Lower leg skin (tissue), 4 donors: ENCODE measurements at regions not wholly inside any gene's neighbourhood (a gene's known extent, or its start where the extent isn't known, plus 50 kb on each side); places are given as distances from the start of the nearest gene placed in this dataset.

ENCODE experiments used
- DNase-seq, 2 donors: peaks; one replicate each; pipeline ENCODE4 v3.0.0-alpha.2; 2019; ENCODE audit warnings: low spot score in 2 of 2
- H3K4me3 ChIP-seq: fragments of 200-600 bp; sonication (generic); 2 replicates; pipeline ENCODE4 v1.5.1; 2017; ENCODE audit warnings: mild to moderate bottlenecking, low read depth; ENCODE audit not compliant: poor library complexity, severe bottlenecking
- POLR2A ChIP-seq, 2 donors: fragments of 450-650 bp; IDR thresholded peaks; one replicate each; pipeline ENCODE4 v1.6.1; 2016 to 2017; ENCODE audit warnings: antibody characterized with exemption in 2 of 2, mild to moderate bottlenecking in 1 of 2, moderate library complexity in 1 of 2
- WGBS, 2 donors: methylation state at CpG; one replicate each; pipeline ENCODE4 v1.1.5; 2018; 5-methylcytosine and 5-hydroxymethylcytosine counted together
- intact Hi-C: fragments of 100-400 bp; cut with DNase I; formaldehyde crosslinking; loops from one replicate; pipeline ENCODE4 v1.15.0; 2023; ENCODE audit warnings: low total_unique reads
- TF ChIP-seq, protein P1 (sequence below), 3 donors: fragments of 450-650 bp; IDR thresholded peaks; one replicate each; pipeline ENCODE4 v1.5.1; 2016; ENCODE audit warnings: antibody characterized with exemption in 3 of 3, mild to moderate bottlenecking in 3 of 3, moderate library complexity in 2 of 3

DNA sequence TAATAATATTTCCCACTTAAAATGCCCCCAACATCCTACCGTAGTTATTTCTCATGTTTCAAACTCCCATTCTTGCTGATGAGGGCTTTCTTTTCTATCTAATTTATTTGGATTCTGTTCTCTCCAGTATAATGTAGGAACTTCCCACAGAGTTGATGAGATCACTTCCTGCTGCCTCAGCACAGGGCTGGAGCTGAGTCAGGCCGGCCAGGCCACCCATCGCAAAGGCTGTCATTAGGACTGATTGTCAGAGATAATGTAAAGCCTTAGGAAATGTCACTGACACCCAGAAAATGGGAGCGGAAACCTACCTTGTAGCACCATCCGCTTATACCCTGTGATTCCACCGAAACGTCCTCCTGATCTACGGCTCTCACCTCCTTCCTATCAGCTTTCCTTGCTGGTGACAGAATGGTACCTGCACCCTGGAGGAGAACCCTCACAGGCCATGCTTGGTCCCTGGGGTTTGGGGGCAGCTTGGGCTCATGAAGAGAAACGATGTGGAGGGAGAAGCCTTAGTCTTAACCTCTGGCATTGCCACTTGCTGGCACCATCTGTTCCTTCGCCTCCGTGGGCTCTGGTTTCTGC is 672.8 kb upstream of the ID2 start:
- intact Hi-C loops = no loop called here
- no peak for TF ChIP-seq POLR2A (IDR thresholded peaks at IDR 0.05)
- TF ChIP-seq, protein P1, sequence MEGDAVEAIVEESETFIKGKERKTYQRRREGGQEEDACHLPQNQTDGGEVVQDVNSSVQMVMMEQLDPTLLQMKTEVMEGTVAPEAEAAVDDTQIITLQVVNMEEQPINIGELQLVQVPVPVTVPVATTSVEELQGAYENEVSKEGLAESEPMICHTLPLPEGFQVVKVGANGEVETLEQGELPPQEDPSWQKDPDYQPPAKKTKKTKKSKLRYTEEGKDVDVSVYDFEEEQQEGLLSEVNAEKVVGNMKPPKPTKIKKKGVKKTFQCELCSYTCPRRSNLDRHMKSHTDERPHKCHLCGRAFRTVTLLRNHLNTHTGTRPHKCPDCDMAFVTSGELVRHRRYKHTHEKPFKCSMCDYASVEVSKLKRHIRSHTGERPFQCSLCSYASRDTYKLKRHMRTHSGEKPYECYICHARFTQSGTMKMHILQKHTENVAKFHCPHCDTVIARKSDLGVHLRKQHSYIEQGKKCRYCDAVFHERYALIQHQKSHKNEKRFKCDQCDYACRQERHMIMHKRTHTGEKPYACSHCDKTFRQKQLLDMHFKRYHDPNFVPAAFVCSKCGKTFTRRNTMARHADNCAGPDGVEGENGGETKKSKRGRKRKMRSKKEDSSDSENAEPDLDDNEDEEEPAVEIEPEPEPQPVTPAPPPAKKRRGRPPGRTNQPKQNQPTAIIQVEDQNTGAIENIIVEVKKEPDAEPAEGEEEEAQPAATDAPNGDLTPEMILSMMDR (IDR thresholded peaks at IDR 0.05) = no peak
- no peak for DNase-seq
- 86 to 87% methylated on average over 11 of the region's 11 CpGs for WGBS, 2 donors
- H3K4me3 ChIP-seq = no peak overlapping the region

- intact Hi-C loops = no loop called here
- TF ChIP-seq, protein P1 (IDR thresholded peaks at IDR 0.05) = no peak
- no peak for TF ChIP-seq POLR2A (IDR thresholded peaks at IDR 0.05)
- WGBS, 2 donors = 79 to 80% methylated on average over 7 of the region's 7 CpGs
- DNase-seq = peak in 1 of 2 donors; percentile 54
- H3K4me3 ChIP-seq = no peak overlapping the region
Measured at GRCh38 chr2:8015848-8016600, 665.8 kb upstream of the ID2 start.

DNA sequence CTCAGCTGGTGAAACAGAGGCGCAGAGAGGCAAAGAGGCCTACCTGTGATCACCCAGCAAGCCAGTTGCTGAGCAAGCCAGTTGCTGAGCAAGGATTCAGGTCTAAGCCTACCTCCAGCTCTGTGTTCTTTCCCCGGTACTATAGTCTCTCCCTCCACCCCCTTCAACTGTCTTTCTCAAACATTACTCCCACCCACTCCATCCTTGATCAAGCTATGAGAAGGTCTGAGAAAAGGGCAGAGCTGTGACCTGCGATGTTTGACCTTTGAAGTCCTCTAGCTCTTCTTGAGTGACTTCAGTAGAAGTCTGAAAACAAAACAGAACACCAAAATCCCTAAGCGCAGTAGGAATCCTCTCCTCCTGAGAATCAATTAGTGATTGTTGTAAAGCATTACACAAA is 665.2 kb upstream of the ID2 start:
- DNase-seq = no peak
- H3K4me3 ChIP-seq = no peak overlapping the region
- intact Hi-C loops = no loop called here
- 99 to 100% methylated on average over 4 of the region's 4 CpGs for whole genome bisulfite sequencing, 2 donors
- TF ChIP-seq, protein P1 (IDR thresholded peaks at IDR 0.05) = no peak
- no peak for TF ChIP-seq POLR2A (IDR thresholded peaks at IDR 0.05)

DNA sequence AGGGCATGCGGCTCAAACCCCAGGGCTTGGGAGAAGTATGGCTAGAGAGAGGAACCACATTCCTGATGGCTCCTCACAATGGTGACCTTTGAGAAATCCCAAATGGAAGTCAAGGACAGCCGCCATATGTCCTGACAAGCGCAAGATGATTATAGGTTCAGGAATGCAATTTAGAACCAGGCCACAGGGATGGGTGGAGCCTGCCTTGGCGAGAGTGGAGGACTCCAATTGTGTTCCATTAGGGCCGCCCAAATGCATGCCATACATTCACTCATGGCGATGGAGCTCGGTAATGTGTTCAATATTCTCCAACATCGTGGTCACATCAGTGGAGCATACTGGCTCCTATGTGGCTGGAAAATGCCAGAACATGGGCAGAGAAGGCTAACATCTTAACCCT is 662.9 kb upstream of the ID2 start:
- no peak overlapping the region for H3K4me3 ChIP-seq
- DNase-seq = peak in 1 of 2 donors; percentile 65
- 80 to 82% methylated on average over 8 of the region's 8 CpGs for WGBS, 2 donors
- intact Hi-C loops = no loop called here
- no peak for TF ChIP-seq POLR2A (IDR thresholded peaks at IDR 0.05)
- TF ChIP-seq, protein P1 (IDR thresholded peaks at IDR 0.05) = no peak

GRCh38 chr2:8019934-8020333 is 661.9 kb upstream of the ID2 start:
- no peak overlapping the region for H3K4me3 ChIP-seq
- intact Hi-C loops = no loop called here
- DNase-seq = peak in 1 of 2 donors; percentile 25
- WGBS, 2 donors = 89 to 90% methylated on average over 8 of the region's 8 CpGs
- TF ChIP-seq POLR2A (IDR thresholded peaks at IDR 0.05) = no peak
- TF ChIP-seq, protein P1 (IDR thresholded peaks at IDR 0.05) = no peak
